GM12878 (cell line): ENCODE measurements at regions not wholly inside any gene's neighbourhood (a gene's known extent, or its start where the extent isn't known, plus 50 kb on each side); places are given as distances from the start of the nearest gene placed in this dataset. TPM values are rescaled to one million over a fixed set of nuclear protein-coding genes. Genes with fewer than 3 reads are reported as not detected.

Source experiments
- ATAC-seq: fragments of 200-7000 bp; cut with Tn5 transposase; 3 replicates; pipeline ENCODE4 v1.9.1; 2020; ENCODE audit warnings: mild to moderate bottlenecking, moderate library complexity
- BruUV-seq: library from RNA; stranded (reverse); fragments of 400-500 nt; replicated peaks from 2 replicates; lab custom pipeline; 2021; lab: Mats Ljungman, UMichigan
- CTCF ChIA-PET: fragments of 300-600 bp; sonication (Branson Sonifier 250); formaldehyde crosslinking; extraction: SDS; loops from one replicate; lab custom pipeline; 2021; ENCODE audit warnings: inconsistent platforms; lab: Yijun Ruan, JAX
- POLR2A ChIA-PET: fragments of 350-600 bp; formaldehyde crosslinking; extraction: SDS; loops from one replicate; lab custom pipeline; 2021; ENCODE audit warnings: inconsistent platforms; lab: Charles Lee
- RAD21 ChIA-PET: fragments of 300-600 bp; sonication (Branson Sonifier 250); formaldehyde crosslinking; loops from one replicate; lab custom pipeline; 2023; ENCODE audit warnings: antibody characterized with exemption; ENCODE audit not compliant: unreplicated experiment; lab: Charles Lee
- SMC1A ChIA-PET: fragments of 300-600 bp; sonication (Branson Sonifier 250); formaldehyde crosslinking; loops from one replicate; lab custom pipeline; 2023; ENCODE audit not compliant: unreplicated experiment, uncharacterized antibody; lab: Charles Lee
- DNase-seq: peaks from one replicate; pipeline ENCODE4 v3.0.0-alpha.2; 2011; ENCODE audit warnings: low read depth, low spot score
- FAIRE-seq: peaks from 3 replicates; lab custom pipeline; 2011; peaks lifted over from hg19 to GRCh38; lab: Jason Lieb, UNC
- H2AFZ ChIP-seq: 2 replicates; pipeline ENCODE4 v1.6.0; 2011; ENCODE audit warnings: low read depth, low read length, control low read depth; ENCODE audit not compliant: control insufficient read depth
- H3K27ac ChIP-seq: 2 replicates; pipeline ENCODE4 v1.5.1; 2011; ENCODE audit warnings: control low read depth; ENCODE audit not compliant: control insufficient read depth, insufficient read depth
- H3K27me3 ChIP-seq, 2 experiments: replicated peaks in 1 of 2; 2 replicates each; pipeline versions ENCODE4 v1.6.0 to v1.6.1; 2011; ENCODE audit warnings: low read length in 1 of 2; ENCODE audit not compliant: control insufficient read depth in 2 of 2, insufficient read depth in 2 of 2
- H3K36me3 ChIP-seq, 2 experiments: 2 replicates each; pipeline ENCODE4 v1.5.1; 2011; ENCODE audit warnings: low read length in 1 of 2; ENCODE audit not compliant: control insufficient read depth in 2 of 2, insufficient read depth in 2 of 2
- H3K4me1 ChIP-seq: 2 replicates; pipeline ENCODE4 v1.6.1; 2011; ENCODE audit warnings: mild to moderate bottlenecking, low read length, moderate library complexity, mixed read lengths; ENCODE audit not compliant: control insufficient read depth, insufficient read depth
- H3K4me2 ChIP-seq: 2 replicates; pipeline ENCODE4 v1.6.0; 2011; ENCODE audit warnings: control low read depth; ENCODE audit not compliant: control insufficient read depth, insufficient read depth
- H3K4me3 ChIP-seq: fragments of 200-600 bp; sonication (generic); 2 replicates; pipeline ENCODE4 v1.5.1; 2016
- H3K79me2 ChIP-seq: 2 replicates; pipeline ENCODE4 v1.6.0; 2011; ENCODE audit warnings: low read length; ENCODE audit not compliant: control insufficient read depth, insufficient read depth
- H3K9ac ChIP-seq: 2 replicates; pipeline ENCODE4 v1.8.0; 2011; ENCODE audit warnings: low read length, control low read depth, mixed read lengths; ENCODE audit not compliant: control insufficient read depth, insufficient read depth
- H3K9me3 ChIP-seq: replicated peaks from 3 replicates; pipeline ENCODE4 v1.5.1; 2011; ENCODE audit warnings: mild to moderate bottlenecking, low read length; ENCODE audit not compliant: control insufficient read depth, insufficient read depth
- H4K20me1 ChIP-seq: 2 replicates; pipeline ENCODE4 v1.6.0; 2011; ENCODE audit not compliant: control insufficient read depth, insufficient read depth
- BCL3 ChIP-seq: IDR thresholded peaks from 2 replicates; pipeline ENCODE4 v1.6.1; 2011; ENCODE audit warnings: borderline replicate concordance, low read depth, mild to moderate bottlenecking, moderate library complexity, low read length; ENCODE audit not compliant: insufficient read depth, poor library complexity, severe bottlenecking
- EED ChIP-seq: sonication (generic); IDR thresholded peaks from 2 replicates; pipeline ENCODE4 v1.6.1; 2016; ENCODE audit warnings: antibody characterized with exemption, low read depth
- ETV6 ChIP-seq, 2 experiments: fragments of 450-650 bp in 1 of 2; IDR thresholded peaks in 1 of 2; conservative IDR thresholded peaks in 1 of 2; 2 replicates each; pipeline ENCODE4 v1.6.1; 2014; ENCODE audit warnings: antibody characterized with exemption in 1 of 2, borderline replicate concordance in 1 of 2, low read depth in 1 of 2, mild to moderate bottlenecking in 1 of 2, moderate library complexity in 1 of 2
- JUNB ChIP-seq: IDR thresholded peaks from 2 replicates; pipeline ENCODE4 v1.6.1; 2016; ENCODE audit warnings: antibody characterized with exemption, mild to moderate bottlenecking
- KLF5 ChIP-seq: fragments of 450-650 bp; IDR thresholded peaks from 2 replicates; pipeline ENCODE4 v1.6.1; 2014; ENCODE audit warnings: mild to moderate bottlenecking; ENCODE audit not compliant: partially characterized antibody
- NBN ChIP-seq: fragments of 450-650 bp; IDR thresholded peaks from 2 replicates; pipeline ENCODE4 v1.6.1; 2016
- RCOR1 ChIP-seq: conservative IDR thresholded peaks from 2 replicates; pipeline ENCODE4 v1.6.1; 2012; ENCODE audit warnings: low read depth, low read length, improper control_type of control experiment
- RUNX3 ChIP-seq: IDR thresholded peaks from 2 replicates; pipeline ENCODE4 v1.6.1; 2012; ENCODE audit warnings: low read length, inconsistent platforms
- WGBS: methylation state at CpG from one replicate; pipeline ENCODE4 v1.1.6; 2016; ENCODE audit warnings: low lambda C conversion rate; ENCODE audit not compliant: insufficient replicate concordance, insufficient coverage; ENCODE audit errors: missing lambda C conversion rate; 5-methylcytosine and 5-hydroxymethylcytosine counted together
- in situ Hi-C: fragments of 300-500 bp; cut with MboI; formaldehyde crosslinking; loops from 9 replicates; pipeline ENCODE4 v1.14.3; 2018; ENCODE audit warnings: mixed read lengths
- intact Hi-C: fragments of 100-400 bp; cut with micrococcal nuclease; formaldehyde crosslinking; loops from one replicate; pipeline ENCODE4 v1.14.2; 2022; ENCODE audit not compliant: unreplicated experiment
- small RNA-seq: library from RNA; depleted of rRNA; stranded (forward); fragments of <200 nt; gene quantifications from one replicate; pipeline ENCODE3, GENCODE V24; 2014

GRCh38 chr4:11483046-11483445, 54.4 kb upstream of the HS3ST1 start:
- CTCF ChIA-PET = no interaction called here
- intact Hi-C loops (no loop called here), in situ Hi-C loops (no loop called here)
- Histone ChIP-seq H3K4me2 (no peak overlapping the region), H3K4me1 (peaks cover 5% of the 10 kb centered on the region), H2AFZ (no peak overlapping the region), H3K9ac (no peak overlapping the region), H3K9me3 (no peaks in the 10 kb centered on the region), H3K36me3 (no peaks in the 10 kb centered on the region), H3K79me2 (no peaks in the 10 kb centered on the region), H3K27ac (no peak overlapping the region), H4K20me1 (no peaks in the 10 kb centered on the region), H3K4me3 (no peak overlapping the region), H3K27me3 (no peaks in the 10 kb centered on the region)
- POLR2A ChIA-PET = no interaction called here
- BruUV-seq = no TSS peak
- RAD21 ChIA-PET = no interaction called here
- SMC1A ChIA-PET = no interaction called here
- DNase-seq = no peak
- WGBS = 17% methylated on average over 3 of the region's 3 CpGs
- ATAC-seq = no peak
- no peak for TF ChIP-seq KLF5
- 0 out of 2 replicates have a peak, but pooled peaks have one; percentile 21 for TF ChIP-seq RUNX3
- no peak for FAIRE-seq

- Histone ChIP-seq H3K9ac (no peak overlapping the region), H3K9me3 (no peaks in the 10 kb centered on the region), H2AFZ (no peak overlapping the region), H4K20me1 (no peaks in the 10 kb centered on the region), H3K27ac (no peak overlapping the region), H3K4me3 (no peak overlapping the region), H3K4me2 (no peak overlapping the region), H3K79me2 (no peaks in the 10 kb centered on the region), H3K4me1 (peaks cover 5% of the 10 kb centered on the region), H3K27me3 (no peaks in the 10 kb centered on the region), H3K36me3 (no peaks in the 10 kb centered on the region)
- POLR2A ChIA-PET = no interaction called here
- TF ChIP-seq JUNB (peak; percentile 14; the same call in 1 of the 2 replicates), RCOR1 (no peak), KLF5 (no peak), BCL3 (no peak), ETV6 (conservative IDR thresholded peaks at IDR 0.05 in 1 of 2, IDR thresholded peaks at IDR 0.05 in 1 of 2; ENCODE audit: borderline replicate concordance in 1 of 2, low read depth in 1 of 2) (peak in 1 of 2 experiments; percentile 70; a peak in 1 of 4 replicates), EED (peak; percentile 37; the same call in 1 of the 2 replicates), NBN (no peak)
- DNase-seq = no peak
- FAIRE-seq = peak; percentile 90
- in situ Hi-C loops (no loop called here), intact Hi-C loops (no loop called here)
- CTCF ChIA-PET = interaction anchor here (1.5 kb wide), 1 partner anchor 9 kb away, joined by 3 read pairs; no protein-coding TSS in a partner anchor
- SMC1A ChIA-PET = interaction anchor here (0.9 to 1.1 kb wide), 2 partner anchors 9 to 15 kb away, joined by 3 read pairs; no protein-coding TSS in a partner anchor
- 21% methylated on average over 2 of the region's 2 CpGs for WGBS
- BruUV-seq = no TSS peak
- RAD21 ChIA-PET = no interaction called here
- ATAC-seq = peak; percentile 86
Observed at GRCh38 chr4:11480683-11481082, 52.0 kb upstream of the HS3ST1 start.

Small RNA genes in the stretch of these regions (small RNA-seq; reads per million reads assigned to genes)
- not detected for gene RF00026
- gene RNU6-578P = not detected
